ENCODE measurements at regions not wholly inside any gene's neighbourhood (a gene's known extent, or its start where the extent isn't known, plus 50 kb on each side); places are given as distances from the start of the nearest gene placed in this dataset.

DNA sequence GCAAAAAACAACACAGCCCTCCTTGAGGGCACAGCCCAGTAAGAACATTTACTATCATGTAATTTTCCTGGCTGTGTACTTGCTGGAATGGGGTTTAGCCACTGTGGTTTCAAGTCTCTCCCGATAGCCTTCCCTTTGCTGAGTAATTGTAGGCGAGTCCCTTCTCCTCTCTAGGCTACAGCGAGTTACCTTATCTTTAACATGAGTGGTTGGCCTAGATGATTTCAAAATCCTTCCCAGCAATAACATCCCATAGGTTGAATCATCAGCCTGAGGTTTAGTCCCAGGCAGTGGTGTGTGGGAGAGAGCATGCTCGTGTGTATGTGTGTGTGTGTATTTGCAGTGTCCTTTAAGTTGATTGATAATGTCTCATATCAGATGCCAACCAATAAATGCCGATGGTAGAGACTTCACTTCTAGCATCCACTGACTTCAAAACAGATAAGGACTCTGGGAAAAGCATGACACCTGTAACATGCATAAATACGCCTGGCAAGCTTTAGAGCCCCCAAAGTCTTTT, 142.9 kb upstream of the ZMIZ1 start:
- DNase-seq (ENCODE audit: low read depth in 4 of 4, low spot score in 2 of 4) = no peak

DNA sequence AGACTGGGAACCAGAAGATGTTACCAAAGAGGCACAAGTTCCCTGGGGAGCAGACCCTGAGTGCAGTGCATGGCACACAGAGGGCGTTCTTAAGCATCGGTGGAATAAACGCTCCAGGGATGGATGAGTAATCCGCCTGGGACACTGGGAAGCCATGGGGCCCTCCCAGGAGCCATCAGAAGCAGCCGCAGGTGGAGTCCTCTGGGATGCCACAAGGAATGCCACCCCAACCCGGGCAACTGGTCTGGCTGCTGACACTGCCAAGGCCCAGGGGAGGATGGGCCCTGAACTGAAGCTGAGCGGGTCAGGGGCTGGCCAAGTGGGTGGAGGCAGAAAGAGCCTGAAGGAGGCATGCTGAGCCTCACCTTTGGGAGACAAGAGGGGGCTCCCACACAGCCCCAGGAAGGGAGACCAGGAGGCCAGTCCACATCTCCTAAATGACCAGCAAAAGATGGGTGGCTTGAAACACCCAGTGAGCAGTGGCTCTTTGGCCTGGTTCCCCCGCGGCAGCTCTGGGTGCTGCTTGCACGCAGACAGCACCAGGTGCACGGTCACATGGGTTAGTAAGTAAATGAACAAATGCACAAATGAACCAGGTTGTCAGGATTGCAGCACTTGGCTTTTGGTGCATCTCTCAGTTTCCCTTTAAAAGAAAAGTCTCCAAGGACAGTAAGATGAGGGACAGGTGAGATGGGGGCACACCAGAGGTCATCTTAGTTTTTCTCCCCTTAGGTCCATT, 141.3 kb upstream of the ZMIZ1 start:
- DNase-seq (ENCODE audit: low read depth in 4 of 4, low spot score in 2 of 4) = no peak

DNA sequence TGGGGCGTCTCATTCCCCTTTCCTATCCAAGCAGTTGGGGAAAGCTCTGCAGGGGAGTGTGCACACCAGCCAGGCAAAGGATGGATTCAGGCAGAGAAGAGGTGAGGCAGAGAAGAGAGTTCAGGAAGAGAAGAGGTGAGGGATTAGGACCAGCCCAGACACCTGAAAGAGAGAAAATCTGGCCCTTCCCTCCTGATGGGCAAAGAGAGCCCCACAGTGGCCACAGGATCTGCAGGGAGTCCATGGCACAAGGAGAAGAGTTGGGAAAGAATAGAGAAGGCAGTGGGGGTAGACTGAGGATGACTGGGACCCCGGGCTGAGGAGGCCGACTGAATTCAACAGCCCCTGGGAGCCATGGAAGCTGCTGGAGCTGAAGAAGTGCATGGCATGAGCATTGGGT, 140.4 kb upstream of the ZMIZ1 start:
- no peak for DNase-seq (ENCODE audit: low read depth in 4 of 4, low spot score in 2 of 4)

DNA sequence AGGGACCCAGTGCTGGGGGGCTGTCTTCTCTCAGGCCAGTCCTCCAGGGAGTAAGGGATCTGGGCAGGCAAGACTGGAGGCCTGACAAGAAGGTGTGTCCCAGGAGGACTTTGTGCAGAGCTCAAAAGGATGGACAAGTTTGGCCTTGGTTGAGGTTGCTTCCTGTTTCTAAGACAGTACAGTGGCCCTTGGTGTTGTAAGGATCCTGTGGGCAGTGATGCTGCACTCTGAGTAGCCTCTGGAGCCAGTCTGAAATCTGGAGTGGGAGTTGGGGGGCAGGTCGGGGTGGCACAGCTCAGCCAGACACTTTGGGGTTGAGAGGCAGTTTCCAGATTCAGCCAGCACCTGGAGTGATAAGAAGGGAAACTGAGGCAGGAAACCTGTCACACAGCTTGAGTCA, 139.2 kb upstream of the ZMIZ1 start:
- DNase-seq (ENCODE audit: low read depth in 4 of 4, low spot score in 2 of 4) = no peak

DNA sequence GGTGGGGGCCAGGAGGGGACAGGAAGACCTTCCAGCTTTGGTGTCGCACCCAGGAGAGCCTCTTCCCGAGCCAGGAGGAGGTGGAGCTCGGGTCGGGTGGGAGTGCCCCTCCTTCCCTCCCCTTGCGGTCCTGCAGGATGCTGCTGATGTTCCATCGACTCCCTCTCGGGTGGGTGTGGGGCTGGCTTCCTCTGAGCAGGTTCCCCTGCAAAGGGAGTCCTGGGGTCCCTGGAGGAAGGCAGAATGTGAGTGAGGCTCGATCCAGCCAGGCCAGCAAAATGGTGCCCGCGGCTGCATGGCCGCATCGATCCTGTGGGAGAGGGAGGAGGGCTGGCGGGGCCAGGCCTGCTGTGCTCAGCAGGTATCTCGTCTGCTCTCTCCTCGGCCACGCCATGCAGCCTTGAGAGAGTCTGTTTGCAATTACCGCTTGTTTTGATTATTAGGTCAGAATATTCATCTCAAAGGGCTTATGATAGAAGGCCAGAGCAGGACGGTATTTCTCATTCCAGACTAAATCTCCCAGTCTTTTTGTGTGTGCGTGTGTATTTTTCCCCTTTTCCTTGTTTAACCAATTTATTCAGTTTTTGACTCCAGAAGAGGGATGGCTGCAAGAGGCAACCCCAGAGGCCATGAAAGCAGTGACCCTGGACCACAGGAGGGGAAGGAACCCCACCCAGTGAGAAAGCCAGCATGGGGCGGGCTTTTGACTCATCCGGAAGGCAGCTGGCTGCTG, 137.3 kb upstream of the ZMIZ1 start:
- no peak for DNase-seq (ENCODE audit: low read depth in 4 of 4, low spot score in 2 of 4)

DNA sequence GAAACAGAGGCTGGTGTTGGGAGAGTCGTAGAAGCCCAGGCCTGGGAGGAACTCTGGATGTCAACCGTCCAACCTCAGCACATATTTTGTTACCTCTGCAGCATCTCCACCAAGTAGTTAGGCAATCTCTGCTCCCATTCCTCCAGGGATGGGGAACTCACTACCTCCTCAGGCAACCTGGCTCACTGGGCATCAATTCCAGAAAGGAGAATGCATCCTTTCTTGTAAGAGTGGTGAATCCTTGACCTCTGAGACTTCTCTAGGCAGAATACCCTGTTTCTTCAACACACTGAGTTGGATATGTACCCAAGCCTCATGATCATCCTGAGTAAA, 136.7 kb upstream of the ZMIZ1 start:
- no peak for DNase-seq (ENCODE audit: low read depth in 4 of 4, low spot score in 2 of 4)

DNA sequence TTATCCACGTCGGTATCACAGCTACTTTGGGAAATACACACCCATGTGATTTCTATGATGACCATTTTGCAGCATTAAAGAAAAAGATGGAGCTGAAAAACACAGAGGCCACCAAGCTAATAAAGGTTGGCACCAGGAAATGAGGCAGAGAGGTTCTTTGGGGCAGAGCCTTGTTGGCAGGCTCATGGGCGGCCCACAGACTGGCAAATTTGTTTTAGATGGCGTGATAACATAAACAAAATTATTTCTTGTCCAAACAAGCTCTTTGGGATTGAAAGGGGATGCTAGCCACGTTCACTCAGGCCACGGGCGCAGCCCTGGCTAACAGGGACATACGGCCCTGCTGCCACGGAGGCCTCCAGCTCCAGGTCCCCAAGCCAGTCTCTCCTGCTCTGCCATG, 135.9 kb upstream of the ZMIZ1 start:
- DNase-seq (ENCODE audit: low read depth in 4 of 4, low spot score in 2 of 4) = no peak

DNA sequence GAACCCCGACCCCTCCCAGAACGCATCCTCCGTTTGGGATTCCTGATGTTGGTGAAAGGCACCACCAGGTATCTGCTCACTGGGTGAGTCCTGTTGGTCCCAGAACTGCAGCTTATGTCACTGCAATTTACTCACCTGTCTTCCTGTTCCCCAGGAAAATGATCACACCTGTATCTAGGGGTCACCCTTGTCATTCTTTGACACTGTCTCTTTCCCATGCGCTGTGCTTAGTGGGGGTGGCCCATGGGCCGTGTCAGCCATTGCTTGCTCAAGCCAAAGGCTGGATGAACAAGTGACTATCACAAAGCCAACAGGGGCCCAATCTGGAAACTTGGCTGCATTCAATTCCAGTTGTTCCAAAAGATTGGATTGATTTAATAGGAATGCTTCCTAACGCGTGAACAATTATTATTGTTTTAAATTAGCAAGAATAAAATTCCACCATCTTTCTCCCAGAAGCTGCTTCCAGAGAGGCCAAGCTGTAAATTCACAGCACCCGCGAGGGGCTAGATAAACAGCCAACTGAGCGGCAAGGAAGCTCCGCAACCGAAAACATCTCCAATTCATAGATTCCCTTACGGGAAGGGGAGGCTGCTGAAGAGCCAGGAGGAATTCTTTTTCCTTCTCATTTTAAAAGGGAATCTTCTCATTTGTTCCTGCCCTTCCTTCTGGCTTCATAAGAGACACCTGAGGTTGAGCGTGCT, 134.8 kb upstream of the ZMIZ1 start:
- DNase-seq (ENCODE audit: low read depth in 4 of 4, low spot score in 2 of 4) = no peak

DNA sequence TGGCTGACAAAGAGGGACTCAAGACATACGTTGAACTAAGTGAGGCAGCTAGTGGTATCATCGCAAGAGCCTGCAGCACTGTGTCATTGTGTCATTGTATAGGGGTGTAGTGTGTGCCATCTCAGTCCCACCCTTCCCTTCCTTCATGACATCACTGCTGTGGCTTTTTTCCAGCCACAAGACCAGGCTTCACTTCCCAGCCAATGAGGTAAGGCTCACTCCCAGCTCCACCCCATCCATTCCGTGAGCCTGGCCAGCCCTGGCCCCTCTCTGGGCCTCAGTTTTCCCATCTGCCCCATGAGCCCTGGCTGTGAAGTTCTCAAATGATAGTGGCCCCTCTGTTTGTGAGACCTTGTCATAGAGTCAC, 134.3 kb upstream of the ZMIZ1 start:
- no peak for DNase-seq (ENCODE audit: low read depth in 4 of 4, low spot score in 2 of 4)

DNA sequence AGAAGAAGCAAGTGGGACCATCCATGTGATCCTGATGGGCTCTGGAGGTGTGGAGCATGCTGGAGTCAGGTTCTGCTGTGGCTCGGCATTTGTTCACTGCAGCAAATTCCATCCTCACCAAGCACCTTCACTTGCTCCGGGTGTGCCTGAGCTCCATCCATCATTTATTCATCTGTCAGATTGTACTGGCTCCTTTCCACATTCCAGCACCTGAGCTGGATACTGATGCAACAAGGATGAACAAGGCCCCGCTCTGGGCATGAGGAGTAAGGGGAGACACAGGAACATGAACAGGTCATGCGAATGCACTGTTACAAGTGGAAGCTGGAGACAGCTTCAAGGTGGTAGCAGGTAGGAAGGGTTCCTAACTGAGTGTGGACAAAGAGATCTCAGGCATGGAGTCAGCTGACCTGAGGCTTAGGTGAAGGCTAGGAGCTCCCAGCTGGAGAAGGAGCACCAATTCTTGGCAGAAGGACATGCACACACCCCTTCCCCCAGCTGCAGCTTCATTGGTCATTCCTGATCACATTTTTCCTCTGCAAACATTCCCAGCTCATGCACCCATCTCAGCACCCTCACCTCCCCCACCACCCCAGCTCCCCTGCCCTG, 133.7 kb upstream of the ZMIZ1 start:
- no peak for DNase-seq (ENCODE audit: low read depth in 4 of 4, low spot score in 2 of 4)

DNA sequence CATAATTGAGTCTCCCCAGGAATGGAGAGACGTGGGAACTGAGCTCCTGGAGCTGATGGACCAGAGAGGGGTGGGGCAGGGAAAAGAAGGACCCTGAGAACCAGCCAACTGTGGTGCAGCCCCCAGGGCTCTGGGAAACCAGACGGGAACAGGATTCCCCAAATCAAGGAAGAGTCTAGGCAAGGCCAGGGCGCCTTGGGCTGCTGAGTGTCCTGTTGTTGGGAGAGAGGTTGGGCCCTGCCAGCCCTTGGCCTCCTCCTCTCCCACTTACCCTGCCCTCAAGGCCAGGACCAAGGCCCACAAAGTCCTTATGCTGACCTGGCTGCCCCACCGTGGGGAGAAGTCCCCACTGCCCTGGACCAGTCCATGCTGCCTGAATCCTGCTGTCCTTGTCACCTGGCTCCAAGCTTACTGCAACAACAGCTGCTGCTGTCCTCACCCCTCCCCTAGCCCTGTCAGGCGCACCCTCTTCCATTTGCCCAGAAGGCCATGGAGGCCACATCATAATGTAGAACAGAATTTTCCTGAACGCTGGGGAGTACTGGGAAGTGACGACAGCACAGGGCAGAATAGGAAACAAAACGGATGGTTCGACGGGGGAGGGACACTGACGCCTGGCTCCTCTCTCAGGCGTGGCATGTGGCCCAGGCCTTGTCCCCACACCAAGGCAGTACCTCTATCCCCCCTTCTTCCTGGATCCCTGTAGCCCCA, 132.9 kb upstream of the ZMIZ1 start:
- no peak for DNase-seq (ENCODE audit: low read depth in 4 of 4, low spot score in 2 of 4)

DNA sequence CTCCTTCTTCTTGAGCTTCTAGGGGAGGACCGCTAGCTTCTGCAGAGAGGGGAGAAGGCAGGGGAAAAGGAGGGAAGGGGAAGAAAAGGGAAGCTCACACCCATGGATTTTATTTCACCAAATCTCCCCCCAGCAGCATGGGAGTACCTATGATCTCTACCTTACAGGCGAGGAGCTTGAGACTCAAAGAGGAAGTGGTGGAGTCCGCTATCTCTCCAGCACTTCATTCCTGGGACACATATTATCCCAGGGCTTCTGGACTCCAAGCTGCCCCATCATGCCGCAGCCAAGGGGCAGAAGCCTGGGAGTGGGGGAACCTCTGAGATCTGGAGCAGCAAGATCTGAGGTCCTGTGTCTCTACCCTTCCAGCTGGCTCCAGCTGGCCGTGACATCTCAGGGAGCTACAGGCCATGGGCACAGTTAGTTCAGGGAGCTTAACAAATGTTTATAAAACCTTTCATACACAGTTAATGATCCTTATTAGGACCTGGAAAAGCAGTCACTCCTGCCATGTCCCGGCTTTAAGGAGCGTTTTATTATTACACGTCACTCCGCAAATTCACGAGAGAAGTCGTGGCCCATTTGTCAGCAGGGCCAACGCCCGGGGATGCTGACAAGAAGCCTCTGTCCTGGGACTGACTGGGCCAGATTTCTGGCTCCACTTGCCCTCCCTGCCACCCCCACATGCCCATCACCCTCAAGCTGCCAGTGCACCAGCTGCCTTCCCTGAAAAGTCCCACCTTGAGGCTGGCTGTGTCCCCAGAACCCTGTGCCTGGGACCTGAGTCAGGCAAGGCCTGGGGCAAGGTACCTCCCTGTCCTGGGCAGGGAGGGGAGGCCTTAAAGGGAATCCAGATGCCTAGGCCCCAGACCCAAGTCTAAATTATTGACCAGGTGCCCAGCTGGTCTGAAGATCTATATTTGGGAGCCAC, 132.1 kb upstream of the ZMIZ1 start:
- DNase-seq (ENCODE audit: low read depth in 4 of 4, low spot score in 2 of 4) = no peak

DNA sequence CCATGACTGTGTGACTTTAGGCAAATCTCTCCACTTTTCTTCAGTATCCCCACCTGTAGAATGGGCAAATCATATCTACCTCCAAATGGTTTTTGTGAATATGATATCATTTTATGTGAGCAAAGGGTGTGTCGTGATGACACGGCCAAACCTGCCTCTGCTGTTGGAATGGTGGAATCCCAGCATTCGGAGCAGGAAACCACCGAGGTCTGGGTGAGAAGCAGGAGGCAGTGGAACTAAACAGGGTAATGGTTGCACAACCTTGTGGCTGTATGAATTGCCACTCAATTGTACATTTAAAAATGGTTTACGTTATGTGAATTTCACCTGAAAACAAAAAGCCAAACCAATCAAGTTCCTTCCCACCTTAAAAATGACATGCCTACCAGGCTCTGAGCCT, 131.4 kb upstream of the ZMIZ1 start:
- DNase-seq (ENCODE audit: low read depth in 4 of 4, low spot score in 2 of 4) = no peak

DNA sequence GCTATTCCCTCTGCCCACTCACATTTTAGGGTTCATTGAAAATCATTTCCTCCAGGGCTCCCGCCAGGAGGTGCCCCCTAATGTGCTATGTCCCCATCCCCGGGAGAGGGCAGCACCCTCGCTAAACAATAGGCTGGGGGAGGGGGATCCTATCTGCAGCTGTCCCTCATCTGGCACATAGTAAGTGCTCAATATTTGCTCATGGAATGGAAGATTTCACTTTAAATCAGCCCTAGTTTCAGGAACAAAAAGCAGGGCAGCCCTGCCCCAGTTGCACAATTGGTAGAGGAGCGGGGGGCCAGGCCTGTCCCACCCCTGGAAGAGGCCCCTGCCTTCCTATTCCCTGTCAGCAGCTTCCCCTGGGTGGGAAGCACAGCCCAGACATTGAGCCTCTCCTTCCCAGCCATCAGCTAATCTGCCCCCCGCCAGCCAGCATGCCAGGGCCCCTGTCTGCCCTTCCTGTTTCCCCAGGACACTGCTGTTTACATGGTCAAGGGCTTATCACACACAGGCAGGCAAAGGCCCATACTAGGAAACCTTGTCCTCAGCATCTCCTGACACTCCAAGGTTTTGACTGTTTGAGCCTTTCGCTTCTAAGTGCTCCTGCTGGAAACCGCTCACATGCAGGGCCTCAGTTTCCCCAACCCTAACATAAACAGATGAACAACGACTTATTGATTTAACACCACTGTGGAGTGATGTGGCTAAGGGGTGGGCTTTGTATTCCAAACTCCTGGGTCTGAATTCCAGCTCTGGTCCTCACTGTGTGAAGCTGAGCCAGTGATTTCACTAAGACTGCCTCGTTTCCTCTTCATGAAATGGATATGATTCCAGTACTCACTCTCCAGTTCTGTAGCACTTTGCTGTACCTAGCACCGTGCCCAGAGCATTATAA, 130.7 kb upstream of the ZMIZ1 start:
- no peak for DNase-seq (ENCODE audit: low read depth in 4 of 4, low spot score in 2 of 4)

DNA sequence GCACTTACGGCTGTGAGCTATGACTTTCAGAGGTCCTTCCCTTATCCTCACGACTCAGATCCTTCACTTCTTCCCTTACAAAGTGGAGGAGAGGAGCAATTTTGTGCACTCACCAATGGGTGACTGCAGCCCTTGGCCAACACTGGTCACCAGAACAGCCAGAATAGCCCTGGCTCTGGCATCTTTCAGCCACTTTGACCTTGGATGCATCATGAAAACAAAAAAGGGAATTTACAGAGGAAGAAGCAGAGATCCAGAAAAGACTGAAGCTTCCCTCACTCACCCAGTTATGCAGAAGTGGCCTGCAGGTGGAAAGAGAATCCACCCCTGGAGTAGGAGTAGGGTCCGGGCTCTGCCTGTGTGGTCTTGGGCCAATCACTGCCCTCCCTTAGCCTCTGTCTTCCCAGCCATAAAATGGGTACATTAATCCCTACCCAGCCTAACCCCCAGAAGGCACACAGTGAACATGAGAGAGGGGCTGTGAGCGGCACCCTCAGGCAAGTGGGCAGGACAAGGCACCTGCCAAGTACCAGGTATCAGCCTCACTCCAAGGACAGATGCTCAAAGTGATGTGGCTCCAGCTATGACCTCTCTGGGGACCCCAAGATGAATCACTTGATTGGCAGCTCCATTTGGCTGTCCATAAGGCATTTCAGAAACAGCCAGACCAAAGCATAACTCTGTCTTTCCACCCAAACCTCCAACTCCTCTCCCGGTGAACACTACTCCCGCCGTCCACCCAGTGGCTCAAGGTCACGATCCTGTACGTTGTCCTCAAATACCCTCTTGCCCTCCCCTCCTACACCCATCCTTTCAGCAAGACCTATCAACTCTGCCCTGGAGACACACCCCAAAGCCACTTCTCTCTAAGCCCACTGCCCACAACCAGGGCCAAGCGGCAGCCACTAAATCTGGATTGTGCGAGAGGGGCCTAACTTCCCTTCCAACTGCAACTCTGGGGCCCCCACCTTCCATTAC, 129.8 kb upstream of the ZMIZ1 start:
- no peak for DNase-seq (ENCODE audit: low read depth in 4 of 4, low spot score in 2 of 4)

DNA sequence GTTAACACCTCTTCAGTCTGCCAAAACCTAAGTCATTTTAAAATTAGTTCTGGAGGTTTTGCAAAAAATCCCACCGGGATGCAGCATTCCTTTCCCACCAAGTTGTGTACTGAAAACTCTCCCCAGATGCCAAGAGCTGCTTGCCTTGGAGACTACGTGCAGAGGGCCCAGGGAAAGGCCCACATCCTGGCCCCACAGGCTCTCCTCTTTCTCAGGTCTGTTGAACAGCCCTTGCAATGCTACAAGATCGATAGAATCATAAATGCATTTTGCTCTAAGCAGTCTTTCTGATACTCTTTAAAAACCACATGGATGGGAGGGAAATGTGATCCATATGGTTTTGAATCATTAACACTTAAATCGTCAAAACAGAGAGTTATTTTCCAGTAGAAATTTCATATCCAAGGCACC, 126.7 kb upstream of the ZMIZ1 start:
- no peak for DNase-seq (ENCODE audit: low read depth in 4 of 4, low spot score in 2 of 4)

DNA sequence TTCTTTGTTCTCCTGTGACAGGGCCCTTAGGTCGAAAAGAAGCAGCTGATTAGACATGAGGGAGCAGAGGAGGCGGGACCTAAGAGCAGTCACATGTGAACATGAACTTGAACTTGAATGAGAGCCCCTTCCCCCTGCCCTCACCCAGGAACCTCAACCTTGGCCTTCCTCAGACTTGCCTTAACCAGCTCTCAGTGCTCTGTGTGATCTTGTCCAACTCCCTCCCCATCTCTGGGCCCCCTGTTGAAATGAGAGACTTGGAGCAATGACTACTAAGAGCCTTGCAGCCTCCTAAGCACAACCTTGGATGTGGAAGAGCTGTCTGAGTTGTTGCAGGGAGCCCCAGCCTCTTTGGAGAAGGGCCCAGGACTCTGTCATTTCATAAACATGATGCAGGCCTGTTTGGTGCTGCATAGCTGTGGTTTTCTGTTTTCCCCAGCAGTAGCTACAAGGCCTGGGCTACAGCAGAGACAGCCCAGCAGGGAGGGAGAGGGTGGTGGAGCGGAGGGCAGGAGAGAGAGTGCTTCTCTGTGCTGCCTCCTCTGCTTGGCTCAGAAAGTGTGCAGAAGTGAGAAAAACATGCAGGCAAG, 123.9 kb upstream of the ZMIZ1 start:
- DNase-seq (ENCODE audit: low read depth in 4 of 4, low spot score in 2 of 4) = peak; percentile 50 to 78 (median 60)
